22Rv1 (cell line): ENCODE measurements at regions not wholly inside any gene's neighbourhood (a gene's known extent, or its start where the extent isn't known, plus 50 kb on each side); places are given as distances from the start of the nearest gene placed in this dataset.

ENCODE experiments used
- CTCF ChIP-seq: fragments of 450-650 bp; IDR thresholded peaks from 2 replicates; pipeline ENCODE4 v1.5.1; 2017; ENCODE audit warnings: mild to moderate bottlenecking
- ZFX ChIP-seq: fragments of 450-650 bp; IDR thresholded peaks from 2 replicates; pipeline ENCODE4 v1.6.1; 2017; ENCODE audit warnings: antibody characterized with exemption, borderline replicate concordance

GRCh38 chr16:55401046-55401445 lies 77.0 kb downstream of the IRX6 start:
- no peak for TF ChIP-seq CTCF
- TF ChIP-seq ZFX, result no peak
